COLO668 (cell line): ENCODE measurements at regions not wholly inside any gene's neighbourhood (a gene's known extent, or its start where the extent isn't known, plus 50 kb on each side); places are given as distances from the start of the nearest gene placed in this dataset.

ENCODE experiments used
- DNase-seq: peaks from one replicate; lab custom pipeline; 2025; ENCODE audit not compliant: unreplicated experiment; lab: John Stamatoyannopoulos, UW

GRCh38 chr20:58019027-58019849, 209.2 kb downstream of the ANKRD60 start:
- DNase-seq = no peak

GRCh38 chr20:58018590-58018989, 209.9 kb downstream of the ANKRD60 start:
- no peak for DNase-seq

- no peak for DNase-seq
Observed at GRCh38 chr20:58017970-58018530, 210.4 kb downstream of the ANKRD60 start.

- DNase-seq = no peak
Observed at GRCh38 chr20:58017231-58017969, 211.1 kb downstream of the ANKRD60 start.

GRCh38 chr20:58016779-58017178, 211.7 kb downstream of the ANKRD60 start:
- no peak for DNase-seq

- DNase-seq = no peak
Observed at GRCh38 chr20:58014628-58015315, 213.7 kb downstream of the ANKRD60 start.

GRCh38 chr20:58012731-58013510, 215.5 kb downstream of the ANKRD60 start:
- no peak for DNase-seq

- no peak for DNase-seq
Observed at GRCh38 chr20:58011947-58012610, 216.4 kb downstream of the ANKRD60 start.

GRCh38 chr20:58011106-58011946, 217.1 kb downstream of the ANKRD60 start:
- no peak for DNase-seq

- DNase-seq = no peak
Observed at GRCh38 chr20:58010666-58011065, 217.8 kb downstream of the ANKRD60 start.

GRCh38 chr20:58010186-58010585, 218.3 kb downstream of the ANKRD60 start:
- DNase-seq = no peak

GRCh38 chr20:58008866-58009265, 219.6 kb downstream of the ANKRD60 start:
- no peak for DNase-seq

- DNase-seq = no peak
Observed at GRCh38 chr20:58008413-58008812, 220.0 kb downstream of the ANKRD60 start.

GRCh38 chr20:58007947-58008346, 220.5 kb downstream of the ANKRD60 start:
- no peak for DNase-seq

GRCh38 chr20:58006346-58007316, 221.8 kb downstream of the ANKRD60 start:
- DNase-seq = no peak

- no peak for DNase-seq
Observed at GRCh38 chr20:58005581-58006345, 222.7 kb downstream of the ANKRD60 start.

GRCh38 chr20:58004900-58005299, 223.6 kb downstream of the ANKRD60 start:
- no peak for DNase-seq
